ENCODE measurements at regions not wholly inside any gene's neighbourhood (a gene's known extent, or its start where the extent isn't known, plus 50 kb on each side); places are given as distances from the start of the nearest gene placed in this dataset.

DNA sequence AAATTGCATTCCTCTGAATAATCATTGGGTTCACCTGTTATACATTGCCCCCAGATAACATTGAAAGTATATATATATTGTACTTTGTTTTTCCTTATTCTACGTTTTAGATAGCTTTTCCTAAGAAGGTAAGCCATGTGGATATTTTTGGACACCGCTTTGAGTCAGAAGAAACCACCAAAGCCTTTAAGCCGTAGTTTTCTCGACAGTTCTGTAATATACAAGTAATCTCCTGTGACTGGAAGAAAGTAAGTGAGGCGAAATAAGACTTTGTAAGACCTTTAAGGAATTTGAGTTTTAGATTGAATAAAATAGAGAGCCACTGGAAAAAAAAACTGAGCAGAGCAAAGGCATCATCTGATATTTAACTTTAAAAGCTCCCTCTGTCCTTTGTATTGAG is 1092.0 kb downstream of the DIPK2A start:
- no peak overlapping the region for H3K4me3 ChIP-seq (ENCODE audit: control insufficient read depth in 2 of 3, extremely low read depth in 1 of 3, insufficient read depth in 2 of 3, low read depth in 1 of 3, low read length in 3 of 3)
- no peaks in the 10 kb centered on the region for H3K79me2 ChIP-seq (ENCODE audit: control insufficient read depth, insufficient read depth, low read length)
- FAIRE-seq (no peak), DNase-seq (ENCODE audit: low read depth, low spot score) (no peak)
- H3K36me3 ChIP-seq (ENCODE audit: control insufficient read depth in 2 of 2, extremely low read depth in 1 of 2, insufficient read depth in 2 of 2, low read length in 2 of 2), result no peaks in the 10 kb centered on the region
- TF ChIP-seq, protein P1, sequence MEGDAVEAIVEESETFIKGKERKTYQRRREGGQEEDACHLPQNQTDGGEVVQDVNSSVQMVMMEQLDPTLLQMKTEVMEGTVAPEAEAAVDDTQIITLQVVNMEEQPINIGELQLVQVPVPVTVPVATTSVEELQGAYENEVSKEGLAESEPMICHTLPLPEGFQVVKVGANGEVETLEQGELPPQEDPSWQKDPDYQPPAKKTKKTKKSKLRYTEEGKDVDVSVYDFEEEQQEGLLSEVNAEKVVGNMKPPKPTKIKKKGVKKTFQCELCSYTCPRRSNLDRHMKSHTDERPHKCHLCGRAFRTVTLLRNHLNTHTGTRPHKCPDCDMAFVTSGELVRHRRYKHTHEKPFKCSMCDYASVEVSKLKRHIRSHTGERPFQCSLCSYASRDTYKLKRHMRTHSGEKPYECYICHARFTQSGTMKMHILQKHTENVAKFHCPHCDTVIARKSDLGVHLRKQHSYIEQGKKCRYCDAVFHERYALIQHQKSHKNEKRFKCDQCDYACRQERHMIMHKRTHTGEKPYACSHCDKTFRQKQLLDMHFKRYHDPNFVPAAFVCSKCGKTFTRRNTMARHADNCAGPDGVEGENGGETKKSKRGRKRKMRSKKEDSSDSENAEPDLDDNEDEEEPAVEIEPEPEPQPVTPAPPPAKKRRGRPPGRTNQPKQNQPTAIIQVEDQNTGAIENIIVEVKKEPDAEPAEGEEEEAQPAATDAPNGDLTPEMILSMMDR (optimal IDR thresholded peaks at IDR 0.05 in 1 of 3, IDR thresholded peaks at IDR 0.05 in 1 of 3, conservative IDR thresholded peaks at IDR 0.05 in 1 of 3; ENCODE audit: extremely low read depth in 1 of 3, insufficient read depth in 2 of 3, low read length in 3 of 3), result no peak
- TF ChIP-seq EZH2 (IDR thresholded peaks at IDR 0.05; ENCODE audit: low read length), result no peak
- H3K9me3 ChIP-seq (ENCODE audit: control insufficient read depth, low read depth, low read length), result peaks cover 3% of the 10 kb centered on the region
- no peaks in the 10 kb centered on the region for H4K20me1 ChIP-seq (ENCODE audit: control insufficient read depth, extremely low read depth, insufficient read depth, low read length)
- no peak overlapping the region for H3K4me2 ChIP-seq (ENCODE audit: control insufficient read depth, extremely low read depth, insufficient read depth, low read depth, low read length)
- no peaks in the 10 kb centered on the region for H3K4me1 ChIP-seq (ENCODE audit: control insufficient read depth, extremely low read depth, insufficient read depth, low read length)
- no peaks in the 10 kb centered on the region for H3K27me3 ChIP-seq (ENCODE audit: control insufficient read depth, extremely low read depth, insufficient read depth, low read length)
- H3K9ac ChIP-seq (ENCODE audit: control insufficient read depth, extremely low read depth, insufficient read depth, low read length), result no peak overlapping the region
- no peak overlapping the region for H3K27ac ChIP-seq (ENCODE audit: control insufficient read depth, insufficient read depth, low read length)
- H3K9me1 ChIP-seq (ENCODE audit: control insufficient read depth, extremely low read depth, insufficient read depth, low read length), result no peaks in the 10 kb centered on the region
- dilution Hi-C loops (cut with MboI; ENCODE audit: extremely low pct_ligation_motif_present, low sequenced_read_pairs), result no loop called here
- H2AFZ ChIP-seq (ENCODE audit: control insufficient read depth, low read length), result no peak overlapping the region

- Histone ChIP-seq H3K36me3 (ENCODE audit: control insufficient read depth in 2 of 2, extremely low read depth in 1 of 2, insufficient read depth in 2 of 2, low read length in 2 of 2) (no peaks in the 10 kb centered on the region), H3K27me3 (ENCODE audit: control insufficient read depth, extremely low read depth, insufficient read depth, low read length) (no peaks in the 10 kb centered on the region), H3K9me1 (ENCODE audit: control insufficient read depth, extremely low read depth, insufficient read depth, low read length) (no peaks in the 10 kb centered on the region), H2AFZ (ENCODE audit: control insufficient read depth, low read length) (no peak overlapping the region), H4K20me1 (ENCODE audit: control insufficient read depth, extremely low read depth, insufficient read depth, low read length) (no peaks in the 10 kb centered on the region), H3K4me1 (ENCODE audit: control insufficient read depth, extremely low read depth, insufficient read depth, low read length) (no peaks in the 10 kb centered on the region), H3K9ac (ENCODE audit: control insufficient read depth, extremely low read depth, insufficient read depth, low read length) (no peak overlapping the region), H3K9me3 (ENCODE audit: control insufficient read depth, low read depth, low read length) (no peaks in the 10 kb centered on the region), H3K4me3 (ENCODE audit: control insufficient read depth in 2 of 3, extremely low read depth in 1 of 3, insufficient read depth in 2 of 3, low read depth in 1 of 3, low read length in 3 of 3) (no peak overlapping the region), H3K4me2 (ENCODE audit: control insufficient read depth, extremely low read depth, insufficient read depth, low read depth, low read length) (no peak overlapping the region), H3K27ac (ENCODE audit: control insufficient read depth, insufficient read depth, low read length) (no peak overlapping the region), H3K79me2 (ENCODE audit: control insufficient read depth, insufficient read depth, low read length) (no peaks in the 10 kb centered on the region)
- DNase-seq (ENCODE audit: low read depth, low spot score) (no peak), FAIRE-seq (no peak)
- dilution Hi-C loops (cut with MboI; ENCODE audit: extremely low pct_ligation_motif_present, low sequenced_read_pairs), result no loop called here
- TF ChIP-seq, protein P1 (optimal IDR thresholded peaks at IDR 0.05 in 1 of 3, IDR thresholded peaks at IDR 0.05 in 1 of 3, conservative IDR thresholded peaks at IDR 0.05 in 1 of 3; ENCODE audit: extremely low read depth in 1 of 3, insufficient read depth in 2 of 3, low read length in 3 of 3), result no peak
- no peak for TF ChIP-seq EZH2 (IDR thresholded peaks at IDR 0.05; ENCODE audit: low read length)
Observed at GRCh38 chr3:145070795-145071194, 1090.2 kb downstream of the PLOD2 start.
